Nephron progenitor cell (in vitro differentiated cells): ENCODE measurements at regions not wholly inside any gene's neighbourhood (a gene's known extent, or its start where the extent isn't known, plus 50 kb on each side); places are given as distances from the start of the nearest gene placed in this dataset.

Experiments used
- DNase-seq: peaks from one replicate; pipeline ENCODE4 v3.0.0; 2021
- H3K27ac Mint-ChIP-seq: 2 replicates; pipeline ENCODE4 v1.8.0; 2021; ENCODE audit warnings: mild to moderate bottlenecking, moderate library complexity, mixed read lengths
- H3K27me3 Mint-ChIP-seq: 2 replicates; pipeline ENCODE4 v1.8.0; 2021; ENCODE audit warnings: mild to moderate bottlenecking, low read depth, mixed read lengths; ENCODE audit not compliant: poor library complexity
- H3K36me3 Mint-ChIP-seq: 2 replicates; pipeline ENCODE4 v1.8.0; 2021; ENCODE audit warnings: low read depth, mixed read lengths
- H3K4me1 Mint-ChIP-seq: 2 replicates; pipeline ENCODE4 v1.8.0; 2021; ENCODE audit warnings: mixed read lengths
- H3K4me3 Mint-ChIP-seq: 2 replicates; pipeline ENCODE4 v1.8.0; 2021; ENCODE audit warnings: mild to moderate bottlenecking, moderate library complexity, mixed read lengths
- H3K9me3 Mint-ChIP-seq: 2 replicates; pipeline ENCODE4 v1.8.0; 2021; ENCODE audit warnings: mild to moderate bottlenecking, moderate library complexity, mixed read lengths
- CTCF ChIP-seq: fragments of 200-600 bp; sonication (generic); IDR thresholded peaks from 2 replicates; pipeline ENCODE4 v1.5.0; 2021; ENCODE audit warnings: antibody characterized with exemption

- Mint-ChIP-seq H3K27me3 (no peaks in the 10 kb centered on the region), H3K4me1 (no peaks in the 10 kb centered on the region)
- no peak for TF ChIP-seq CTCF
Measured at GRCh38 chr13:73551736-73552135, 492.9 kb downstream of the KLF5 start.

GRCh38 chr13:73549717-73550116 is 490.9 kb downstream of the KLF5 start:
- no peaks in the 10 kb centered on the region for H3K4me1 Mint-ChIP-seq
- no peaks in the 10 kb centered on the region for H3K27me3 Mint-ChIP-seq
- DNase-seq: no peak
- no peak overlapping the region for H3K4me3 Mint-ChIP-seq
- TF ChIP-seq CTCF: no peak
- H3K9me3 Mint-ChIP-seq: no peaks in the 10 kb centered on the region
- H3K27ac Mint-ChIP-seq: no peak overlapping the region
- no peaks in the 10 kb centered on the region for H3K36me3 Mint-ChIP-seq

More at GRCh38 chr13:73551736-73552135, 492.9 kb downstream of the KLF5 start:
- Mint-ChIP-seq H3K36me3 (no peaks in the 10 kb centered on the region), H3K9me3 (no peaks in the 10 kb centered on the region), H3K27ac (no peak overlapping the region), H3K4me3 (no peak overlapping the region)
- DNase-seq: no peak

GRCh38 chr13:73548449-73548848 is 489.6 kb downstream of the KLF5 start:
- no peak overlapping the region for H3K4me3 Mint-ChIP-seq

GRCh38 chr13:73547239-73547638 is 488.4 kb downstream of the KLF5 start:
- no peaks in the 10 kb centered on the region for H3K9me3 Mint-ChIP-seq
- no peak overlapping the region for H3K4me3 Mint-ChIP-seq
- no peak for DNase-seq
- no peaks in the 10 kb centered on the region for H3K36me3 Mint-ChIP-seq
- no peaks in the 10 kb centered on the region for H3K27me3 Mint-ChIP-seq
- no peaks in the 10 kb centered on the region for H3K4me1 Mint-ChIP-seq
- TF ChIP-seq CTCF: no peak
- H3K27ac Mint-ChIP-seq: no peak overlapping the region

More at GRCh38 chr13:73548449-73548848, 489.6 kb downstream of the KLF5 start:
- TF ChIP-seq CTCF: no peak
- Mint-ChIP-seq H3K4me1 (no peaks in the 10 kb centered on the region), H3K9me3 (no peaks in the 10 kb centered on the region), H3K27ac (no peak overlapping the region), H3K36me3 (no peaks in the 10 kb centered on the region), H3K27me3 (no peaks in the 10 kb centered on the region)
- no peak for DNase-seq

- no peaks in the 10 kb centered on the region for H3K27me3 Mint-ChIP-seq
- no peak for DNase-seq
- H3K36me3 Mint-ChIP-seq: no peaks in the 10 kb centered on the region
- no peaks in the 10 kb centered on the region for H3K4me1 Mint-ChIP-seq
- H3K9me3 Mint-ChIP-seq: no peaks in the 10 kb centered on the region
- no peak for TF ChIP-seq CTCF
- H3K4me3 Mint-ChIP-seq: no peak overlapping the region
- H3K27ac Mint-ChIP-seq: no peak overlapping the region
Measured at GRCh38 chr13:73544175-73544574, 485.4 kb downstream of the KLF5 start.

GRCh38 chr13:73542446-73542845 is 483.6 kb downstream of the KLF5 start:
- no peak for DNase-seq
- H3K9me3 Mint-ChIP-seq: no peaks in the 10 kb centered on the region
- H3K4me1 Mint-ChIP-seq: no peaks in the 10 kb centered on the region
- no peaks in the 10 kb centered on the region for H3K27me3 Mint-ChIP-seq
- no peak for TF ChIP-seq CTCF
- H3K36me3 Mint-ChIP-seq: no peaks in the 10 kb centered on the region
- H3K4me3 Mint-ChIP-seq: no peak overlapping the region
- H3K27ac Mint-ChIP-seq: no peak overlapping the region
